ENCODE measurements at regions not wholly inside any gene's neighbourhood (a gene's known extent, or its start where the extent isn't known, plus 50 kb on each side); places are given as distances from the start of the nearest gene placed in this dataset.
A peak's percentile ranks its signal among the peaks of the same experiment; 100 is the strongest.
"Not testable (repeated sequence)": the region's sequence is repeated elsewhere in the genome, so short reads cannot be mapped to it uniquely, and the experiment has no call there.

DNA sequence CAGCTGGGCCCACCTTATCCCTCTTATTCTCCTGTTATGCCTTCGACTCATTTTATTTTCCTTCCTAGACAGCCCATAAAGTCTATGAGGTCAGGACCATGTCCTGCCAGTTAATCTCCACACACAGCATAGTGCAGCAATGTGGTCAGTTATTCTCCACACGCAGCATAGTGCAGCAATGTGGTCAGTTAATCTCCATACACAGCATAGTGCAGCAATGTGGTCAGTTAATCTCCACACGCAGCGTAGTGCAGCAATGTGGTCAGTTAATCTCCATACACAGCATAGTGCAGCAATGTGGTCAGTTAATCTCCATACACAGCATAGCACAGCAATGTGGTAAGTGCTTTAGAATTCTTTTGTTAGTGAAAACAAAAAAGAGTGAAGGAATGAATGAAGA lies 77.8 kb downstream of the TEX36 start:
- in situ Hi-C loops (cut with HindIII; ENCODE audit: low pct_unique_long_range_greater_than_20kb, low sequenced_read_pairs) = no loop called here
- DNase-seq (ENCODE audit: low read depth, low spot score) = no peak

- no peak for DNase-seq (ENCODE audit: low read depth, low spot score)
- in situ Hi-C loops (cut with HindIII; ENCODE audit: low pct_unique_long_range_greater_than_20kb, low sequenced_read_pairs) = no loop called here
Measured at GRCh38 chr10:125602825-125603224, 80.1 kb downstream of the TEX36 start.

DNA sequence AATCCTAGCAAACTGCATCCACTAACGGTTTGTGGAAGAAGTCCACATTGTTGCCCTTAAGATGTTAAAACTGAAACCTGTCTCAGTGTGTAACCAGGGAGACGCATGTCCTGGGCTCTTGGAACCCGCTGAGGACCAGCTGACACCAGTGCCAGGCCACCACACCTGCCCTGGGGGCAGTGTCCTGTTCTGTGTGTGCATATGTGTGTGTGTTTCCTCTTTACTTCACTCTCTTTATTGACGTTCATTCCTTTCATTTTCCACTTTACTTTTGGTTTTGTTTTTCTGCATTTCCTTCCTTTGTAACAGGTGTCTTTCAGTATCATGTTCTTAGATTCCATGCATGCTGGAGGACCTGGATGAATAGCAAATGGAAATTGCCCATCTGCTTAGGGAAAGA lies 83.8 kb downstream of the TEX36 start:
- in situ Hi-C loops (cut with HindIII; ENCODE audit: low pct_unique_long_range_greater_than_20kb, low sequenced_read_pairs) = no loop called here
- DNase-seq (ENCODE audit: low read depth, low spot score) = no peak

DNA sequence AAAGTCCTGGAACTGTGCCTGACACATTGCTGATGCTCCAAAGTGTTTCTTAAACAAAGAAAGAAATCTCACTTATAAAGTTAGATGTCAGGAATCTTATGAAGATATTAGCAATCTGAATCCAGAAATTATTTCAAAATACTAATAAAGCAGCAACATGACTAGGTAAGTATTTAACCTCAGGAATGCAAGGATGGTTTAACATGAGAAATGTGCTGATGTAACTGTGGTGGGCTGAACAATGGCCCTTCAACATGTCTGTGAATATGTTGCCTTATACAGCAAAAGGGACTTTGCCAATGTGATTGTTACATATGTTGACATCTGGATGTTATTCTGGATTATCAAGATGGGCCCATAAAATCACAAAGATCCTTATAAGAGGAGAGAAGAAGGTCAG lies 87.1 kb downstream of the TEX36 start:
- in situ Hi-C loops (cut with HindIII; ENCODE audit: low pct_unique_long_range_greater_than_20kb, low sequenced_read_pairs) = no loop called here
- DNase-seq (ENCODE audit: low read depth, low spot score) = no peak

DNA sequence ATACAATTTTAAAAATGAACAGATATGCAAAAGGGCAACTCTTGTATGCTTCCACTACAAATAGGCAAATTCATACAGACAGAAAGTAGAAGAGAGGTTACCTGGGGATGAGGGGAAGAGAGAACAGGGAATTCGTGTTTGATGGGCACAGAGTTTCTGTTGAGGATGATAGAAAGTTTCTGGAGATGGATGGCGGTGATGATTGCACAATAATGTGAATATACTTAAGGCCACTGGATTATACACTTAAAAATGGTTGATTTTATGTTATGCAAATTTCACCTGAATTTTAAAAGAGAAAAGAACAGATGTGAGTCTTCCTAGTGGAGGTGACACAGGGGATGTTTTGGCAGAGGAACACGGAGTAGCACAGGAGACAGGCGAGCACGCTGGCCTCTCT lies 89.3 kb downstream of the TEX36 start:
- in situ Hi-C loops (cut with HindIII; ENCODE audit: low pct_unique_long_range_greater_than_20kb, low sequenced_read_pairs) = no loop called here
- DNase-seq (ENCODE audit: low read depth, low spot score) = no peak

- DNase-seq (ENCODE audit: low read depth, low spot score) = no peak
- in situ Hi-C loops (cut with HindIII; ENCODE audit: low pct_unique_long_range_greater_than_20kb, low sequenced_read_pairs) = no loop called here
Measured at GRCh38 chr10:125592897-125593296, 90.1 kb downstream of the TEX36 start.

DNA sequence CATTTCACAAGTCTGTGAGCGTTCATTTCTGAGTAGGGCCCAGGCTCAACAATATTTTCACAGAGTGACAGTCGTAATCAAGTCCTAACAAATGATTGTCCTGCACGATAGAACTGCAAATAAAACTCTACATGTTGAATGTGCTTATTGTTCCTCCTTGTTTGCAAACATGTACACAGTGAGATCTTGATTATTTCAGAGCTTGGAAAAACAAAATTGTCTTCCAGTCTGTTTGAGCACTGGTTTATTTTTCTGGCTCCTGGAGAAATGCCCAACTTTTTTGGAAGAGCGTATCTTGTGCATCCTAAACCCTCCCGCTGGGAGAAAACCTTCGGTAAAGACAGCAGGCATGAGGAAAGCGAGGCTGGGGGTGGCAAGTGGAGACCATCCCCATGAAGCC lies 91.1 kb downstream of the TEX36 start:
- in situ Hi-C loops (cut with HindIII; ENCODE audit: low pct_unique_long_range_greater_than_20kb, low sequenced_read_pairs) = no loop called here
- DNase-seq (ENCODE audit: low read depth, low spot score) = no peak

DNA sequence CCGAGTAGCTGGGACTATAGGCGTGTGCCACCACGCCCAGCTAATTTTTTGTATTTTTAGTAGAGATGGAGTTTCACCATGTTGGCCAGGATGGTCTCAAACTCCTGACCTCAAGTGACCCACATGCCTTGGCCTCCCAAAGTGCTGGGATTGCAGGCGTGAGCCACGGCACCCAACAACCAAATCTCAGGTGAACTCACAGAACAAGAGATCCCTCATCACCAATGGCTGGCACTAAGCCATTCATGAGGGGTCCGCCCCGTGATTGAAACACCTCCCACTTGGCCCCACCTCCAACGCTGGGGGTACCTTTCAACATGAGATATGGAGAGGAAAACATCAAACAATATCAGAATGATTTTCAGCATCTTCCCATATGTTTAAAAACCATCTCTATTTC lies 94.2 kb downstream of the TEX36 start:
- in situ Hi-C loops (cut with HindIII; ENCODE audit: low pct_unique_long_range_greater_than_20kb, low sequenced_read_pairs); DNase-seq (ENCODE audit: low read depth, low spot score): not testable (repeated sequence)

- in situ Hi-C loops (cut with HindIII; ENCODE audit: low pct_unique_long_range_greater_than_20kb, low sequenced_read_pairs) = no loop called here
- DNase-seq (ENCODE audit: low read depth, low spot score) = no peak
Measured at GRCh38 chr10:125584954-125585353, 98.0 kb downstream of the TEX36 start.

GRCh38 chr10:125578658-125579315 lies 104.2 kb downstream of the TEX36 start:
- no peak for DNase-seq (ENCODE audit: low read depth, low spot score)
- in situ Hi-C loops (cut with HindIII; ENCODE audit: low pct_unique_long_range_greater_than_20kb, low sequenced_read_pairs) = no loop called here

DNA sequence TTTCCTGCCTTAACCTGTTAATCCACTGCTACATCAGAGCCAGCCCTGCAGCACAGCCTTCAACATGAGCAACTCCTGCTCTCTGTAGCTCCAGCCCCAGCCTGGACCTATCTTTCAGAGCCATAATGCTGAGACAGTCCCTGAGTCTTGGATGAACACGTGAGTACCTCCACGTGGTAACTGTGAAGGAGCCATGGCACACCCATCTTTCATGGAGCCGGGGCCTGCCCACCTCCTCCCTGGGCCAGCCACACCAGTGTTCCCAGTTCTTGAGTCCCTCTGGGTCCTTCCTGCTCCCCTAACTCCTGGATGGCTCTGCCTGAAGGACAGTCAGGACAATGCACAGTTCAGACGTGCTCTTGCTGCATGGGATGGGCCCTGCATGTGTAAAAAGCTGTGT lies 107.1 kb downstream of the TEX36 start:
- in situ Hi-C loops (cut with HindIII; ENCODE audit: low pct_unique_long_range_greater_than_20kb, low sequenced_read_pairs) = no loop called here
- no peak for DNase-seq (ENCODE audit: low read depth, low spot score)

GRCh38 chr10:125568156-125568555 lies 114.8 kb downstream of the TEX36 start:
- no peak for DNase-seq (ENCODE audit: low read depth, low spot score)
- in situ Hi-C loops (cut with HindIII; ENCODE audit: low pct_unique_long_range_greater_than_20kb, low sequenced_read_pairs) = no loop called here

DNA sequence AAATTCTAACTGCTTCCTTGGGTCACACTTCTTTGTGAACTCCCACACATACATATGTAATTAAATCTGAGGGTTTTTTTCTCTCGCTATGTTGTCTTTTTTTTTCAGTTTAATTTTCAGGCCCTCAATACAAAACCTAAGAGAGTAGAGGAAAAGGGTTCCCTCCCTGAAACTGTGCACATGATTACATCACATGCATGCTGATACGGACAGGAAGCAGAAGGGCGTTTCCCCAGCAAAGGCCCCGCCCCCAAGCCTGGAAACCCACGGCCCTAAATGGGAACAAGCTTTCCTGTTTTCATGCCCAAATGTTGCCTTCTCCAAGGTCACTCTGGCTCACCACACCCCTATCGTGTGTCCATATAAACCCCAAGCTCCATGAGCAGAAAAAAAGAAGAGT lies 115.4 kb downstream of the TEX36 start:
- in situ Hi-C loops (cut with HindIII; ENCODE audit: low pct_unique_long_range_greater_than_20kb, low sequenced_read_pairs) = no loop called here
- no peak for DNase-seq (ENCODE audit: low read depth, low spot score)

- in situ Hi-C loops (cut with HindIII; ENCODE audit: low pct_unique_long_range_greater_than_20kb, low sequenced_read_pairs) = no loop called here
- DNase-seq (ENCODE audit: low read depth, low spot score) = no peak
Measured at GRCh38 chr10:125565046-125565445, 117.9 kb downstream of the TEX36 start.

DNA sequence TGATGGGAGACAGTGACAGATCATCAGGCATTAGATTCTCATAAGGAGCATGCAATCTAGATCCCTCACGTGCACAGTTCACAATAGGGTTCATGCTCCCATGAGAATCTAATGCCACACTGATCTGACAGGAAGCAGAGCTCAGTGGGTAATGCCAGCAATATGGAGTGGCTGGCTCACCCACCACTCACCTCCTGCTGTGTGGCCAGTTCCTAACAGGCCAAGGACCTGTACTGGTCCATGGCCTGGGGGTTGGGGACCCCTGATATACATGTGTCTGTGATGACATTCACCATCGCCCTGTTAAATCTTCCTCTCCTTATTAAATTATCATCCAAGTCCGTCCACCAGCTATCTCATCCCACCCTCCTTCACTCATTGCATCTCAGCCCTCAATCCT lies 118.4 kb downstream of the TEX36 start:
- in situ Hi-C loops (cut with HindIII; ENCODE audit: low pct_unique_long_range_greater_than_20kb, low sequenced_read_pairs) = no loop called here
- DNase-seq (ENCODE audit: low read depth, low spot score) = no peak

DNA sequence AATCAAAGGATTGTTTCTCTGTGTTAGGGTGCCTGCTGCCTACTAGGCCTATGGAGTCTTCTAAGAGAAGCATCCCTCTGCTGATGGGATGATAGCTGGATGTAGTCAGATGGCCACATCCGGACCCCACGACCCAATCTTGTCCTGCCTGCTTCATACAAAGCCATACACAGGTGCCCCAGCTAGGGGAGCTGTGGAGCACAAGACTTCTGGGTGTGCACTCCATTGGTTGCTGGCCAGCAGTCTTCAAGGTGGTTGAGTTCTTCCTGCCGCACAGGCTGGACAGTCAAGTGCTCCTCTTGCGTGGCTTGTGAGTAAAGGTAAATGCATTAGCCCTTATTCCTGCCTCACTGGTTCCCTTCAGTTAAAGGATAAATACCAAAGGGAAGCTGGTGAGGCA lies 120.2 kb downstream of the TEX36 start:
- in situ Hi-C loops (cut with HindIII; ENCODE audit: low pct_unique_long_range_greater_than_20kb, low sequenced_read_pairs) = no loop called here

GRCh38 chr10:125560947-125561346 lies 122.0 kb downstream of the TEX36 start:
- DNase-seq (ENCODE audit: low read depth, low spot score) = no peak
- in situ Hi-C loops (cut with HindIII; ENCODE audit: low pct_unique_long_range_greater_than_20kb, low sequenced_read_pairs) = no loop called here

More for the DNA sequence above, 120.2 kb downstream of the TEX36 start:
- peak; percentile 26 for DNase-seq (ENCODE audit: low read depth, low spot score)

DNA sequence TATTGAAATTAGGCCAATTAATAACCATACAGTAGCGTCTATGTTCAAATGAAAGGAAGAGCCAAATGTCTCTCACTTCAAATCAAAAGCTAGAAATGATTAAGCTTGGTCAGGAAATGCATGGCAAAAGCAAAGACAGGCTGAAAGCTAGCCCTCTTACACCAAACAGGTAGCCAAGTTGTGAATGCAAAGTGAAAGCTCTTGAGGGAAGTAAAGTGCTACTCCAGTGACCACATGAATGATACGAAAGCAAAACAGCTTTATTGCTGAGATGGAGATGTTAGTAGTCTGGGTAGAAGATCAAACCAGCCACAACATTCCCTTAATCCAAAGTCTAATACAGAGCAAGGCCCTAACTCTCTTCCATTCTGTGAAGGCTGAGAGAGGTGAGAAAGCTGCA lies 123.8 kb downstream of the TEX36 start:
- in situ Hi-C loops (cut with HindIII; ENCODE audit: low pct_unique_long_range_greater_than_20kb, low sequenced_read_pairs) = no loop called here

GRCh38 chr10:125557801-125558505 lies 125.0 kb downstream of the TEX36 start:
- DNase-seq (ENCODE audit: low read depth, low spot score) = no peak
- in situ Hi-C loops (cut with HindIII; ENCODE audit: low pct_unique_long_range_greater_than_20kb, low sequenced_read_pairs) = no loop called here

More for the DNA sequence above, 123.8 kb downstream of the TEX36 start:
- DNase-seq (ENCODE audit: low read depth, low spot score) = no peak
